ENCODE measurements at regions not wholly inside any gene's neighbourhood (a gene's known extent, or its start where the extent isn't known, plus 50 kb on each side); places are given as distances from the start of the nearest gene placed in this dataset.

GRCh38 chr6:71675386-71675785 is 211.0 kb upstream of the RIMS1 start:
- BruUV-seq (replicated peaks): no TSS peak
- Histone ChIP-seq H3K9me1 (replicated peaks; ENCODE audit: control insufficient read depth, extremely low read depth, insufficient read depth, low read length) (no peaks in the 10 kb centered on the region), H3K4me2 (ENCODE audit: insufficient read depth, low read length) (no peak overlapping the region), H3K27ac (ENCODE audit: insufficient read depth, low read depth, low read length) (no peak overlapping the region), H3K27me3 (ENCODE audit: control insufficient read depth in 2 of 2, insufficient read depth in 2 of 2, low read length in 2 of 2) (no peaks in the 10 kb centered on the region), H3K4me3 (replicated peaks in 1 of 3; ENCODE audit: insufficient read depth in 1 of 3, low read depth in 1 of 3, low read length in 3 of 3) (no peak overlapping the region), H3K4me1 (ENCODE audit: control insufficient read depth, extremely low read depth, insufficient read depth, low read length) (no peaks in the 10 kb centered on the region), H2AFZ (ENCODE audit: low read depth, low read length) (no peak overlapping the region), H3K36me3 (ENCODE audit: control insufficient read depth in 2 of 2, extremely low read depth in 1 of 2, insufficient read depth in 2 of 2, low read length in 2 of 2) (no peaks in the 10 kb centered on the region), H4K20me1 (replicated peaks; ENCODE audit: control insufficient read depth, extremely low read depth, insufficient read depth, low read length) (no peaks in the 10 kb centered on the region), H3K9me3 (replicated peaks; ENCODE audit: control insufficient read depth, insufficient read depth, low read length) (no peaks in the 10 kb centered on the region), H3K9ac (replicated peaks; ENCODE audit: extremely low read depth, insufficient read depth, low read length) (no peak overlapping the region), H3K79me2 (ENCODE audit: control insufficient read depth, insufficient read depth, low read length) (no peaks in the 10 kb centered on the region)
- dilution Hi-C loops (cut with MboI; ENCODE audit: extremely low pct_ligation_motif_present, low sequenced_read_pairs): no loop called here
- intact Hi-C loops (cut with micrococcal nuclease): no loop called here
- no peak for DNase-seq (ENCODE audit: low read depth, low spot score)
- FAIRE-seq: no peak
- ChIA-PET POLR2A (no interaction called here), CTCF (no interaction called here)
- TF ChIP-seq GATA2 (IDR thresholded peaks at IDR 0.05; ENCODE audit: insufficient read depth, insufficient read length, low read depth, low read length) (no peak), JUN (IDR thresholded peaks at IDR 0.05; ENCODE audit: borderline replicate concordance, insufficient read depth, insufficient read length, low read depth) (no peak), CTCF (IDR thresholded peaks at IDR 0.05; ENCODE audit: extremely low read depth in 1 of 2, insufficient read depth in 1 of 2, low read depth in 1 of 2, low read length in 2 of 2) (no peak), FOS (IDR thresholded peaks at IDR 0.05; ENCODE audit: borderline replicate concordance, insufficient read depth, low read length) (no peak), POLR2A (IDR thresholded peaks at IDR 0.05; ENCODE audit: low read depth, low read length) (no peak), EZH2 (IDR thresholded peaks at IDR 0.05; ENCODE audit: borderline replicate concordance, low read depth, low read length, severe bottlenecking) (no peak), MAX (IDR thresholded peaks at IDR 0.05; ENCODE audit: insufficient read depth, insufficient read length) (no peak)
